ENCODE measurements at regions not wholly inside any gene's neighbourhood (a gene's known extent, or its start where the extent isn't known, plus 50 kb on each side); places are given as distances from the start of the nearest gene placed in this dataset.
"Not testable (repeated sequence)": the region's sequence is repeated elsewhere in the genome, so short reads cannot be mapped to it uniquely, and the experiment has no call there.

GRCh38 chr14:52150162-52150561 is 81.3 kb upstream of the NID2 start:
- no peak for TF ChIP-seq CTCF (IDR thresholded peaks at IDR 0.05; ENCODE audit: low read depth, low read length, missing control alignments)
- DNase-seq (ENCODE audit: low read depth): no peak
- no peak overlapping the region for H3K4me3 ChIP-seq (ENCODE audit: low read depth, low read length)
- in situ Hi-C loops (cut with HindIII; ENCODE audit: low sequenced_read_pairs): no loop called here

GRCh38 chr14:52148371-52148770 is 79.5 kb upstream of the NID2 start:
- in situ Hi-C loops (cut with HindIII; ENCODE audit: low sequenced_read_pairs): no loop called here
- no peak for TF ChIP-seq CTCF (IDR thresholded peaks at IDR 0.05; ENCODE audit: low read depth, low read length, missing control alignments)
- DNase-seq (ENCODE audit: low read depth): no peak
- no peak overlapping the region for H3K4me3 ChIP-seq (ENCODE audit: low read depth, low read length)

GRCh38 chr14:52146504-52146903 is 77.6 kb upstream of the NID2 start:
- H3K4me3 ChIP-seq (ENCODE audit: low read depth, low read length): no peak overlapping the region
- TF ChIP-seq CTCF (IDR thresholded peaks at IDR 0.05; ENCODE audit: low read depth, low read length, missing control alignments): no peak
- DNase-seq (ENCODE audit: low read depth): no peak
- in situ Hi-C loops (cut with HindIII; ENCODE audit: low sequenced_read_pairs): no loop called here

GRCh38 chr14:52144099-52144498 is 75.2 kb upstream of the NID2 start:
- DNase-seq (ENCODE audit: low read depth); in situ Hi-C loops (cut with HindIII; ENCODE audit: low sequenced_read_pairs); H3K4me3 ChIP-seq (ENCODE audit: low read depth, low read length): not testable (repeated sequence)

GRCh38 chr14:52142504-52142903 is 73.6 kb upstream of the NID2 start:
- no peak for DNase-seq (ENCODE audit: low read depth)
- H3K4me3 ChIP-seq (ENCODE audit: low read depth, low read length): no peak overlapping the region
- in situ Hi-C loops (cut with HindIII; ENCODE audit: low sequenced_read_pairs): no loop called here
- TF ChIP-seq CTCF (IDR thresholded peaks at IDR 0.05; ENCODE audit: low read depth, low read length, missing control alignments): no peak

GRCh38 chr14:52131640-52132320 is 62.9 kb upstream of the NID2 start:
- TF ChIP-seq CTCF (IDR thresholded peaks at IDR 0.05; ENCODE audit: low read depth, low read length, missing control alignments): peak; percentile 76

GRCh38 chr14:52129721-52130120 is 60.9 kb upstream of the NID2 start:
- in situ Hi-C loops (cut with HindIII; ENCODE audit: low sequenced_read_pairs): loop anchor here (5.0 kb wide), 1 partner anchor 137 kb away; no protein-coding TSS in a partner anchor
- no peak for DNase-seq (ENCODE audit: low read depth)
- H3K4me3 ChIP-seq (ENCODE audit: low read depth, low read length): no peak overlapping the region
- no peak for TF ChIP-seq CTCF (IDR thresholded peaks at IDR 0.05; ENCODE audit: low read depth, low read length, missing control alignments)

More at GRCh38 chr14:52131640-52132320, 62.9 kb upstream of the NID2 start:
- in situ Hi-C loops (cut with HindIII; ENCODE audit: low sequenced_read_pairs): loop anchor here (5.0 kb wide), 1 partner anchor 139 kb away; no protein-coding TSS in a partner anchor
- peak; percentile 93 for DNase-seq (ENCODE audit: low read depth)
- no peak overlapping the region for H3K4me3 ChIP-seq (ENCODE audit: low read depth, low read length)

All from astrocyte of the cerebellum (primary cell).